RWPE2 (cell line): ENCODE measurements at regions not wholly inside any gene's neighbourhood (a gene's known extent, or its start where the extent isn't known, plus 50 kb on each side); places are given as distances from the start of the nearest gene placed in this dataset.

Source experiments
- ATAC-seq: fragments of 200-7000 bp; cut with Tn5 transposase; 3 replicates; pipeline ENCODE4 v1.9.1; 2021; ENCODE audit warnings: low read depth
- DNase-seq: peaks from one replicate; pipeline ENCODE4 v3.0.0-alpha.2; 2020; ENCODE audit warnings: low spot score
- H3K27ac ChIP-seq: fragments of 450-650 bp; 2 replicates; pipeline ENCODE4 v1.5.1; 2017; ENCODE audit warnings: mild to moderate bottlenecking; ENCODE audit not compliant: poor library complexity, severe bottlenecking
- H3K27me3 ChIP-seq: fragments of 250-450 bp; sonication (Bioruptor Pico); 2 replicates; pipeline ENCODE4 v1.5.1; 2021; ENCODE audit warnings: mild to moderate bottlenecking, moderate library complexity; ENCODE audit not compliant: insufficient read depth, poor library complexity, severe bottlenecking
- H3K36me3 ChIP-seq: fragments of 250-450 bp; sonication (Bioruptor Pico); 2 replicates; pipeline ENCODE4 v1.5.1; 2020; ENCODE audit warnings: low read depth, mild to moderate bottlenecking, moderate library complexity
- H3K4me1 ChIP-seq: fragments of 250-450 bp; sonication (Bioruptor Pico); 2 replicates; pipeline ENCODE4 v1.5.1; 2021; ENCODE audit warnings: mild to moderate bottlenecking, moderate library complexity; ENCODE audit not compliant: insufficient read depth, poor library complexity, severe bottlenecking
- H3K4me3 ChIP-seq: fragments of 250-450 bp; sonication (Bioruptor Pico); 2 replicates; pipeline ENCODE4 v1.5.1; 2021; ENCODE audit warnings: mild to moderate bottlenecking, moderate library complexity; ENCODE audit not compliant: severe bottlenecking
- H3K9me3 ChIP-seq: fragments of 250-450 bp; sonication (Bioruptor Pico); 2 replicates; pipeline ENCODE4 v1.5.1; 2021; ENCODE audit warnings: mild to moderate bottlenecking, moderate library complexity; ENCODE audit not compliant: severe bottlenecking
- CTCF ChIP-seq: fragments of 450-650 bp; IDR thresholded peaks from one replicate; pipeline ENCODE4 v1.5.1; 2017; ENCODE audit warnings: mild to moderate bottlenecking, moderate library complexity; ENCODE audit not compliant: poor library complexity, severe bottlenecking

GRCh38 chr2:180190851-180191250 is 183.8 kb upstream of the CWC22 start:
- ATAC-seq = no peak
- no peaks in the 10 kb centered on the region for H3K27me3 ChIP-seq
- H3K27ac ChIP-seq = no peak overlapping the region
- no peaks in the 10 kb centered on the region for H3K36me3 ChIP-seq
- H3K4me3 ChIP-seq = no peak overlapping the region
- TF ChIP-seq CTCF = no peak
- H3K4me1 ChIP-seq = no peaks in the 10 kb centered on the region
- no peaks in the 10 kb centered on the region for H3K9me3 ChIP-seq
- DNase-seq = no peak

- Histone ChIP-seq H3K4me1 (peaks cover 21% of the 10 kb centered on the region), H3K4me3 (no peak overlapping the region), H3K27me3 (no peaks in the 10 kb centered on the region), H3K27ac (no peak overlapping the region), H3K9me3 (no peaks in the 10 kb centered on the region), H3K36me3 (no peaks in the 10 kb centered on the region)
- no peak for DNase-seq
- no peak for ATAC-seq
- no peak for TF ChIP-seq CTCF
Observed at GRCh38 chr2:180187611-180188010, 180.5 kb upstream of the CWC22 start.

GRCh38 chr2:180184506-180184905 is 177.4 kb upstream of the CWC22 start:
- no peak overlapping the region for H3K4me3 ChIP-seq
- peaks cover 21% of the 10 kb centered on the region for H3K4me1 ChIP-seq
- no peak for TF ChIP-seq CTCF
- ATAC-seq = peak; percentile 91
- no peak for DNase-seq
- H3K27me3 ChIP-seq = no peaks in the 10 kb centered on the region
- no peaks in the 10 kb centered on the region for H3K36me3 ChIP-seq
- H3K9me3 ChIP-seq = no peaks in the 10 kb centered on the region
- H3K27ac ChIP-seq = peak overlapping the region; percentile 83

- no peak for TF ChIP-seq CTCF
- H3K9me3 ChIP-seq = no peaks in the 10 kb centered on the region
- H3K27me3 ChIP-seq = no peaks in the 10 kb centered on the region
- no peak overlapping the region for H3K27ac ChIP-seq
- no peak for ATAC-seq
- peaks cover 19% of the 10 kb centered on the region for H3K4me1 ChIP-seq
- H3K4me3 ChIP-seq = no peak overlapping the region
- DNase-seq = no peak
- H3K36me3 ChIP-seq = no peaks in the 10 kb centered on the region
Observed at GRCh38 chr2:180180511-180180910, 173.4 kb upstream of the CWC22 start.

- Histone ChIP-seq H3K27ac (no peak overlapping the region), H3K9me3 (no peaks in the 10 kb centered on the region), H3K4me3 (no peak overlapping the region), H3K4me1 (no peaks in the 10 kb centered on the region), H3K27me3 (no peaks in the 10 kb centered on the region), H3K36me3 (no peaks in the 10 kb centered on the region)
- TF ChIP-seq CTCF = no peak
- DNase-seq (no peak), ATAC-seq (no peak)
Observed at GRCh38 chr2:180177534-180177933, 170.4 kb upstream of the CWC22 start.
